Stimulated activated naive CD8-positive, alpha-beta T cell treated with anti-CD3 and anti-CD28 coated beads, Interleukin-15, Interleukin-2, amounts not matched to agents 100 ng/mL and 50 ng/mL, for 24 hours (primary cell): ENCODE measurements at regions not wholly inside any gene's neighbourhood (a gene's known extent, or its start where the extent isn't known, plus 50 kb on each side); places are given as distances from the start of the nearest gene placed in this dataset.

Experiments
- H3K27ac Mint-ChIP-seq: one replicate; pipeline ENCODE4 v1.8.0; 2021; ENCODE audit warnings: mild to moderate bottlenecking, mixed read lengths
- H3K27me3 Mint-ChIP-seq: one replicate; pipeline ENCODE4 v1.8.0; 2021; ENCODE audit warnings: mixed read lengths
- H3K36me3 Mint-ChIP-seq: one replicate; pipeline ENCODE4 v1.8.0; 2021; ENCODE audit warnings: low read depth, mixed read lengths
- H3K4me1 Mint-ChIP-seq: one replicate; pipeline ENCODE4 v1.8.0; 2021; ENCODE audit warnings: low read depth, mixed read lengths
- H3K4me3 Mint-ChIP-seq: one replicate; pipeline ENCODE4 v1.8.0; 2021; ENCODE audit warnings: mild to moderate bottlenecking, mixed read lengths
- H3K9me3 Mint-ChIP-seq: one replicate; pipeline ENCODE4 v1.8.0; 2021; ENCODE audit warnings: mixed read lengths

- no peak overlapping the region for H3K27ac Mint-ChIP-seq
- no peaks in the 10 kb centered on the region for H3K36me3 Mint-ChIP-seq
- peaks cover 7% of the 10 kb centered on the region for H3K27me3 Mint-ChIP-seq
- H3K9me3 Mint-ChIP-seq, result no peaks in the 10 kb centered on the region
- H3K4me3 Mint-ChIP-seq, result no peak overlapping the region
- H3K4me1 Mint-ChIP-seq, result no peaks in the 10 kb centered on the region
Observed at GRCh38 chr15:69813881-69814280, 283.8 kb downstream of the TLE3 start.

DNA sequence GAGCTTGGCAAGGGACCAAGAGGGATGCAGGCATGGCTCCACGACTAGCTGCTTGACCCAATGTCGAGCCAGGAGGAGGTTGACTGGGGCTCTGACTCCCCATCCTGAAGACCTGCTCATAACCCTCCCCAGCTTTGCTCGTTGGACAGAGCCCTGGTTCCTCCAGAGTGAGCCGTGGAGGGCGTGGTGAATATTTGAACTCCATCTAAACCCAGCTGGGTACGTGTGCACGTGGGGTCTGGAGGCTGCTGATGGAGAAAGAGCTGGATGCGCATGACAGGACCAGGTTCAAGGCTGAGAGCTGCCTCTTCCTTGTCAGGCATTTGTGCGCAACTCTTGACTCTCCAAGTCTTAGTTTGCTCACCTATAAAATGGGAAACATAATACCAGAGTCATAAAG is 282.8 kb downstream of the TLE3 start:
- Mint-ChIP-seq H3K36me3 (no peaks in the 10 kb centered on the region), H3K4me1 (no peaks in the 10 kb centered on the region), H3K9me3 (no peaks in the 10 kb centered on the region), H3K27me3 (peaks cover 13% of the 10 kb centered on the region), H3K27ac (no peak overlapping the region), H3K4me3 (no peak overlapping the region)

- H3K4me1 Mint-ChIP-seq, result no peaks in the 10 kb centered on the region
- no peaks in the 10 kb centered on the region for H3K36me3 Mint-ChIP-seq
- H3K4me3 Mint-ChIP-seq, result no peak overlapping the region
- no peaks in the 10 kb centered on the region for H3K9me3 Mint-ChIP-seq
- no peak overlapping the region for H3K27ac Mint-ChIP-seq
- peaks cover 13% of the 10 kb centered on the region for H3K27me3 Mint-ChIP-seq
Observed at GRCh38 chr15:69815793-69816192, 281.9 kb downstream of the TLE3 start.

- H3K27me3 Mint-ChIP-seq, result peaks cover 13% of the 10 kb centered on the region
- no peaks in the 10 kb centered on the region for H3K4me1 Mint-ChIP-seq
- no peak overlapping the region for H3K27ac Mint-ChIP-seq
- H3K9me3 Mint-ChIP-seq, result no peaks in the 10 kb centered on the region
- H3K4me3 Mint-ChIP-seq, result no peak overlapping the region
- no peaks in the 10 kb centered on the region for H3K36me3 Mint-ChIP-seq
Observed at GRCh38 chr15:69816522-69816921, 281.2 kb downstream of the TLE3 start.

DNA sequence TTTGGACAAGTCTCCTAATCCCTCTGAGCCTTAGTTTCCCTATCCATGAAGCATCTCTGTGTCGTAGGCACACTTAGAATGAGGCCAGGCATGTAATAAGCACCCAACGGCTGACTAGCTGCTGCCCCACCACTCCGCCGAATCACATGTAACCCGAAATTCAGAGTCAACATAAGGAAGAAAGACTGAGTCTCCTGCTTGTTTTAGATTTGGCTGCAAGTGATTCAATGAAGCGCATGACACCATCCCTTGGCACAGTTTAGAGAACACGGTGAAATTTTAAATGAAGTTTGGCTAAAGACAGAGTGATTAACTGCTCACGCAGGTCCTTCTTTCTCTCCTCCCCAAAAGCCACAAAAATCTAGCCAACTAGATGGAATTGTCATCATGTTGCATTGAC is 279.2 kb downstream of the TLE3 start:
- Mint-ChIP-seq H3K4me1 (no peaks in the 10 kb centered on the region), H3K36me3 (no peaks in the 10 kb centered on the region), H3K27me3 (peaks cover 13% of the 10 kb centered on the region), H3K27ac (no peak overlapping the region), H3K4me3 (no peak overlapping the region), H3K9me3 (no peaks in the 10 kb centered on the region)

DNA sequence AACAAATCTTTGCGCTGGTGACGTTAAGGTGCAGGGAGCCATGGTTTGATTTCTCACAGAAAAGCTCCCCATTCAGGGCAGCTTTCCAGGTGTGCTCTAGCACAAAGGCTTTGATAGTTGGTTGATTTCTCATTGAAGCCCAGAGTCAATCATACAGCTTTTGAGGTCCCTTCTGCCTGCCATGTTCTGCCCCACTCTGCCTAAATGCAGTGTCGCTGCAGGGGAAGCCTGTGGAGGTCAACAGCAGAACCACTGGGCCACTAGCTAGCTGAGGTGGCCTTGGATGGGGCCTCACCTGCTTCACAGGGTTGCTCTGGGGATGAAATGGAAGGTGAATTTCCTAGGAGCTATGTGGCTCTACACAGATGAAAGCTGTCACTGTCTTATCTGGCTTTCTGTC is 278.3 kb downstream of the TLE3 start:
- Mint-ChIP-seq H3K4me3 (no peak overlapping the region), H3K4me1 (no peaks in the 10 kb centered on the region), H3K36me3 (no peaks in the 10 kb centered on the region)

GRCh38 chr15:69820819-69821218 is 276.9 kb downstream of the TLE3 start:
- Mint-ChIP-seq H3K4me3 (no peak overlapping the region), H3K27ac (no peak overlapping the region), H3K27me3 (peaks cover 18% of the 10 kb centered on the region), H3K4me1 (no peaks in the 10 kb centered on the region), H3K36me3 (no peaks in the 10 kb centered on the region), H3K9me3 (no peaks in the 10 kb centered on the region)

More for the DNA sequence above, 278.3 kb downstream of the TLE3 start:
- Mint-ChIP-seq H3K27ac (no peak overlapping the region), H3K27me3 (peaks cover 14% of the 10 kb centered on the region), H3K9me3 (no peaks in the 10 kb centered on the region)

GRCh38 chr15:69823223-69823907 is 274.4 kb downstream of the TLE3 start:
- no peaks in the 10 kb centered on the region for H3K4me1 Mint-ChIP-seq
- H3K4me3 Mint-ChIP-seq, result no peak overlapping the region
- H3K9me3 Mint-ChIP-seq, result no peaks in the 10 kb centered on the region
- no peak overlapping the region for H3K27ac Mint-ChIP-seq
- H3K36me3 Mint-ChIP-seq, result no peaks in the 10 kb centered on the region
- H3K27me3 Mint-ChIP-seq, result peaks cover 18% of the 10 kb centered on the region

GRCh38 chr15:69824075-69824876 is 273.4 kb downstream of the TLE3 start:
- no peaks in the 10 kb centered on the region for H3K4me1 Mint-ChIP-seq
- H3K27ac Mint-ChIP-seq, result no peak overlapping the region
- no peak overlapping the region for H3K4me3 Mint-ChIP-seq
- H3K9me3 Mint-ChIP-seq, result no peaks in the 10 kb centered on the region
- no peaks in the 10 kb centered on the region for H3K36me3 Mint-ChIP-seq
- peaks cover 12% of the 10 kb centered on the region for H3K27me3 Mint-ChIP-seq

GRCh38 chr15:69824877-69825406 is 272.8 kb downstream of the TLE3 start:
- H3K36me3 Mint-ChIP-seq, result no peaks in the 10 kb centered on the region
- no peaks in the 10 kb centered on the region for H3K4me1 Mint-ChIP-seq

DNA sequence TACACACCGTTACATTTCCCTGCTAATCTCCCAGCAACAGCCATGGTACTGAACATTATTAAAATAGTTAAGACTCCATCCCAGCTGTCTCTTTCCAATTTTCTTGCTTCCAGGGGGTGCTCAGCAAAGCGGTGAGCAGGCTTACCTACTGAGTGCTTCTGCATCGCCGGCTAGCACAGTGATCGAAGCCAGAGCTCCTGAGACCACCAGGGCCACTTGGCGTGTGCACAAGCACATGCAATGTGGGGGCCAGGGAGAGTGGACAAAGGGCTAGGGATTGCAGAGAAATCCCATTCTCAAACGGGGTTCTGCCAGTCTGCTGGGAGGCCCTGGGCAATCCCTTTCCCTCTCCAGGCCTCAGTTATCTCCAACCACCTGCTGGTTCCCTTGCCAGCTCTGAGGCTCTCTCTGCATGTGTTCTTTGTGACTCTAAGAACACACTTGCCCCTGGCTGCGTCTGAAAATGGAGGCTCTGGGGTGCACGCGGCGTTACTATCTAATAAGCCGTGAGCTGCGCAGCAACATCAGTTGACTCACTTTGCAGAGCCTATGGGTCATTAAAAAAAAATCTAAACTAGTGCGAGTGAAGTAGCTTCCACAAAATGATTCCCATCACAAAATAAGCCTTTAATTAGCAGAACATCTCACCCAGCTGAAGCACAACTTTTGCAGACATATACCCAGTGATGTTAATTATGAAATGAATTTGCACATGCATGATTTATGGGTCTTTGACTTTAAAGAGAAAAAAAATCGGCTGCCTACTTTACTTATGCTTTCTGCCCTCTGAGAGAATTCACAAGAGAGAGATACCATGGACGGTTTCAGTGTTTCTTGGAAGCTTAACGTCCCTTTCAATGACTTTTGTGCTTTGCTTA is 271.5 kb downstream of the TLE3 start:
- Mint-ChIP-seq H3K4me3 (no peak overlapping the region), H3K27ac (no peak overlapping the region), H3K36me3 (no peaks in the 10 kb centered on the region)

More at GRCh38 chr15:69824877-69825406, 272.8 kb downstream of the TLE3 start:
- Mint-ChIP-seq H3K9me3 (no peaks in the 10 kb centered on the region), H3K27ac (no peak overlapping the region), H3K27me3 (peaks cover 12% of the 10 kb centered on the region), H3K4me3 (no peak overlapping the region)

GRCh38 chr15:69826819-69827175 is 270.9 kb downstream of the TLE3 start:
- peaks cover 12% of the 10 kb centered on the region for H3K27me3 Mint-ChIP-seq
- H3K4me1 Mint-ChIP-seq, result no peaks in the 10 kb centered on the region
- H3K36me3 Mint-ChIP-seq, result no peaks in the 10 kb centered on the region
- H3K9me3 Mint-ChIP-seq, result no peaks in the 10 kb centered on the region
- no peak overlapping the region for H3K27ac Mint-ChIP-seq
- no peak overlapping the region for H3K4me3 Mint-ChIP-seq

More for the DNA sequence above, 271.5 kb downstream of the TLE3 start:
- Mint-ChIP-seq H3K27me3 (peaks cover 12% of the 10 kb centered on the region), H3K9me3 (no peaks in the 10 kb centered on the region), H3K4me1 (no peaks in the 10 kb centered on the region)

DNA sequence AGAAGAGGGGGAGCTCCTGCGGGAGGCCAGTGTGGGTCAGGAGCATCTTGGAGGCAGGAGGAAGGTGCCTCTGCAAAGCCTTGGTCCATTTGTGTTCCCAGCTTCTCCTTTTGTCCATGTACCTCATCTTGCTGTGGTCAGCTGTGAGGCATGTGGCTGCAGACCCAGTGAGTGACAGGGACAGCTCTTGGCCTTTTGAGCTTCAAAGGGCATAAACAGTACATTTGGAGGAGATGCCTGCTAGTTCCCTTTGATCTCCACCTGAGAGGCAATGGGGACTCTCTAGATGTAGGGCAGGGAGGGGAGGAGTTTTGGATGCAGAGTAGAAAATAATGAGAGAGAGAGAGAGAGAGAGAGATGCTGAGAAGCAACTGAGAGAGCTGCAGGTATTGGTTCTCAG is 270.0 kb downstream of the TLE3 start:
- peaks cover 12% of the 10 kb centered on the region for H3K27me3 Mint-ChIP-seq
- H3K9me3 Mint-ChIP-seq, result no peaks in the 10 kb centered on the region
- no peak overlapping the region for H3K27ac Mint-ChIP-seq

GRCh38 chr15:69828181-69828828 is 269.4 kb downstream of the TLE3 start:
- Mint-ChIP-seq H3K27me3 (peaks cover 12% of the 10 kb centered on the region), H3K9me3 (no peaks in the 10 kb centered on the region), H3K4me3 (no peak overlapping the region), H3K27ac (no peak overlapping the region), H3K36me3 (no peaks in the 10 kb centered on the region), H3K4me1 (no peaks in the 10 kb centered on the region)

More for the DNA sequence above, 270.0 kb downstream of the TLE3 start:
- no peaks in the 10 kb centered on the region for H3K36me3 Mint-ChIP-seq
- H3K4me3 Mint-ChIP-seq, result no peak overlapping the region
- H3K4me1 Mint-ChIP-seq, result no peaks in the 10 kb centered on the region
